Medulla oblongata (tissue), 1 donor: ENCODE measurements at regions not wholly inside any gene's neighbourhood (a gene's known extent, or its start where the extent isn't known, plus 50 kb on each side); places are given as distances from the start of the nearest gene placed in this dataset.

Experiments
- DNase-seq: peaks from one replicate; pipeline ENCODE4 v3.0.0-alpha.2; 2015; ENCODE audit errors: extremely low spot score

GRCh38 chr2:6264198-6264597, 572.0 kb downstream of the SOX11 start:
- no peak for DNase-seq

GRCh38 chr2:6281524-6281923, 584.2 kb downstream of the CMPK2 start:
- DNase-seq = no peak

DNA sequence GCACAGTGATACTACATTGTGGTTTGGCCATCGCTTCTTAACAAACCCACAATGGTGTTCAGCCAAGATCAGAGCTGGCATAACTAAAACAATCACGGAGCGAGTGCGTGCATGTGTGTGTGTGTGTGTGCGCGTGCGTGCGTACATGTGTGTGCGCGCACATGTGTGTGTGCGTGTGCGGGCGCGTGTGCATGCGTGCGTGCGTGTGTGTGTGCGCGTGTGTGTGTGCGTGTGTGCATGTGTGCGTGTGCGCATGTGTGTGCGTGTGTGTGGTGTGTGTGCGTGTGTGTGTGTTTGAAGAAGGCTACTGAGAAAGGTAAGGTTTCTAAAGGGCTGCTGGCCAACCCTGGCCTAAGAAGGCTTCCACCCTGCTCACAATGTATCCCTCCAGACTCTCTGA, 582.4 kb downstream of the CMPK2 start:
- no peak for DNase-seq

DNA sequence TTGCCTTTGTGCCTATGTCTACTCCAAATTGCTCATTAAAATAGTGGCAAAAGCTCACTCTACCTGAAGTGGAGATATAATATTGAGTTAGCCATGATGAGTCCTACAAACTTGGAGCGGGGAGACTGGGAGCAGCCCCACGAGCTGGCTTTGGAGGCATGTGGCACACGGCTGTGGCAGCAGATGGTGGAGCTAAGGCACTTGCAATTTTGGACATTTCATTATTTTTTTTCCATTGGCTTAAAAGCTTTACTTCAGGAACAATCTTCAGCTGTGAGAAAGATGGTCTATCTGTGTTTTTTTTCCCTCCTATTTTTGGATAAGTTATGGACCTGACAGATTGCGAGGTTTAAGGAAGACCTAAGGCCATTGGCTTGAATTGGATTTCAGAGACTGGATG, 578.3 kb downstream of the CMPK2 start:
- no peak for DNase-seq

GRCh38 chr2:6288791-6289190, 576.9 kb downstream of the CMPK2 start:
- DNase-seq = no peak

DNA sequence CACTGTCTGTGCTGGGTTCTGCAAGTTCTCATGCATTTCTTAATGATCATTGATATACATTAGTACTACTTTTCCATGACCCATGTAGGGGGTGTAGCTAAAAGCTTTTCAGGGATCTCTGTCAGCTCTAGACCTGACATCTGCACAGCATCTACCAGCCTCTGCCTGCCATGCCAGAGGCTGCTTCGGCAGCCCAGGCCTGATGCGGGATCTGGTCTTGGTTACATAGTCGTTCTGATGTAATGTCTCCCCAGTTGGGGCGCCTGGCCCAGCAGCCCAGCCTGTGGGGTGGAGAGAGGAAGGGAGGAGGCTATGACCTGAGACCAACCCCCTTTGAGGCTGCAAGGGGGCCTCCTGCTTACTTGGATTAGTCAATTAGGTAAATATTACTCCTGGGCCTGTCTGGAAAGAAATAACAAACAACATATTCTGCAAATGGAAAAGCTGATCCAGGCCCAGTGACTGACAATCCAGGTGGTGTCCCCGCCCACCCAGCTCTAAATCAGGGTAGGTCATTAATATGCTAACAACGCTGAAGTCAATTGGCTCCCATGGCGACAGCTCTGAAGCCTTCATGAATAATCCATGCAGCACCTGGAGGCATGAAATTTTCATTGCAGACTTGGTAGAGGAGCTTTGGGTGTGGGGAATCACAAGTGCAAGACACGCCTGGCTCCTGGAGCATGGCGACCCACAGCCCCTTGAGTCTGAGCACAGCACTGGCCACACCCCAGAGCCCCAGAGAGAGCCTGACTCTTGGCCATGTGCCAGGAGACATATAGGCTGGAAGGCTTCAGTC, 575.3 kb downstream of the CMPK2 start:
- no peak for DNase-seq

DNA sequence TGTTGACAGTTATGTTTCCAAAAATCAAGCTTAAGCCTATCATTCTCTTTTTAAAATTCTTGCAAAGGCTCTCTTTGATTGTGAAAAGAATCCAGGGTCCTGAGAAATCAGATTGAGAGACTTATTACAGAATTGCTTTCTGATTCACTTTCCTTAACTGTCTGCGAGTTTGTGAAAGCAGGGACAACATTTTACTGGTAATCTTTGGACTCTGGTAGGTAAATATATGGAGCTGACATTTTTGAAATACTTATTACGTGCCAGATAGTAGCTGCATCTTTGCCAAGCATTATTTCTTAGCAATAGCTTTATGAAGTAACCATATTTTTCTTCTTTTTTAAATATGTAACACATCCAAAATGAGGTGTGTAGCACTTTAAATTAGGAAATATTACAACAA, 570.9 kb downstream of the CMPK2 start:
- no peak for DNase-seq

GRCh38 chr2:6297238-6297637, 568.5 kb downstream of the CMPK2 start:
- no peak for DNase-seq

- no peak for DNase-seq
Observed at GRCh38 chr2:6301426-6301825, 564.3 kb downstream of the CMPK2 start.

DNA sequence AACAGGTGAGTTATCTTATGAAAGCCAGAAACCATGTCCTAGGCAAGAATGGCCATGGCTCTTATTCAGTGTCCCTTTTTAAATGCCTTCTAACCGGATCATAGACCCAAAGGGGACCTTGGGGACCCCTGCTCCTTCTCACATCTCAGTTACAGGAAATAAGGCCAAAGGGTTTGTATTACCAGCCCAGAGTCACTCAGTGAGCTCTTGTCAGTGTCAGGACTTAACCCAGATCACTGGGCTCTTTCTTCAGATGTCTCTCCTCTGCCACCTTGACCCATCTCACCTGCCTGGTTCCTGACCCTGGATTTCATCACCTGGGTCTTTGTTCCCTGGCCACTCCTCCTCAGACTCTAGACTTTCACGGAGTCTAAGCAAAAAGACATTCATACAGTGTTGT, 556.7 kb downstream of the CMPK2 start:
- no peak for DNase-seq

- DNase-seq = no peak
Observed at GRCh38 chr2:6309415-6310255, 556.1 kb downstream of the CMPK2 start.

GRCh38 chr2:6310256-6311215, 555.2 kb downstream of the CMPK2 start:
- no peak for DNase-seq

- DNase-seq = no peak
Observed at GRCh38 chr2:6312367-6312766, 553.3 kb downstream of the CMPK2 start.

- no peak for DNase-seq
Observed at GRCh38 chr2:6314218-6314960, 551.3 kb downstream of the CMPK2 start.

DNA sequence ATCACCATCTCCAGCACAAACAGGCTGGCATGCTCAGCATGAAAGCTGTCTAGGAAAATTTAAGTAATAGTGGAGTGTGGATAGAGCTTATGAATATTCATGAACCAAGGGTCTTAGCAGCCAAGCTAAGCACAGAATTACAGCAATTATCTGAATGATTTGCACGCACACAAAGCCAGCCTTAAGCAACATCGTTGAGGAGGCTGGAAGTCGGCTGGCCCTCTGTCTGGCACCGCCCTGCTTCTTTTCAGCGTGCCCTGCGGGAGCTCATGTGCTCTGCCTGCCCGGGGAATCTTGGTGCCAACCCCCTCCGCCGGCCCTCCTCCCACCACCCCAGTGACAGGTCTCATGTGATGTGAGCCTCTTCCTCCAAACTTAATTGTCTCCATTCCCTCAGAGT, 540.1 kb downstream of the CMPK2 start:
- DNase-seq = no peak

DNA sequence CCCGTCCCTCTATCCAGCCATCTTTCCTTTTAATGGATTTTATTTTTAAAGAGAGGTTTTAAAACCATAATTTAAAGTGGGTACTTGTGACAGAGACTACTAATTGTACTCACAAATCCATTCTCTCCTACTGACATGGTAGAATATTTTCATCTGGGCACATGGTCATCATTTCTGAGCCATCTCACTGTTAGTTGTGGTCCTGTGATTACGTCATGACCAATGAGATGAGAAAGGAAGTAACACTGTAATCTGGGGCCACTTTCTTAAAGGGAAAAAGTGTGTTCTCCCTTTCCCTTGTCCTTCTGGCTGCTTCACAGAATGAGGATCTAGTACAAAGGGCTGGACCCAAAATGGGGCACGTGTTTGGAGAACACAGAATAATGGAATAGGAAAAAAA, 538.7 kb downstream of the CMPK2 start:
- DNase-seq = no peak

DNA sequence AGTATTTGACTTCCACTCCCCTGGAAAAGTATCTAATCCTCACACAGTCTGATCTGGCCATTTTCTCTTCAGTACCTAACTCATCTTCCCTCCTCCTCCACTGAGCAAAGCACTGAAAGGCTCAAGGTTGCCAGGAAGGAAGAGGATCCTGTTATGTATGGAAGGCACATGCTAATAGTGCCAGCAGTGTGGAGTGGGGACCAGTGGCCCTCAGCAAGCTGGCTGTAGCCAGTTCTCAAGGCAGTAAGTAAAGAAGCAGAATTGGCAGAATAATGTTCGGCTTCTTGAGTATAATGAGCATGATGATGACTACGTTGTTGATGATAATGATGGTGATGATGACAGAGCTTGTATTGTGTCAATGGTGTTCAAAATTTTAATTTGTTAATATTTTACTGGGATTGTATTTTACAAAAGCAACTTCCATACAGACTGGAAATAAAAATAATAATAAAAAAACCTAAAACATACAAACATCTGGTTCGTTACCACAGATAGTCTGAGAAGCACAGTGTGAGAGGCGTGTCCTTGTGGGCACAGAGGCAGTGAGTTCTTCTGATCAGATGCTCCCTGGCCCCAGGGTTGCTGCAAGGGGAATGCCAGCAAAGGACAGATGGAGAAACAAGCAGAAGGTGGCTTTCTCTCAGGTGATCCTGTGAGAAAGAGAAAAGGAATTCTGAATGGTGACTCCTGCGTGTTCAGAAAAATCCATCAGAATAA, 528.8 kb downstream of the CMPK2 start:
- no peak for DNase-seq

DNA sequence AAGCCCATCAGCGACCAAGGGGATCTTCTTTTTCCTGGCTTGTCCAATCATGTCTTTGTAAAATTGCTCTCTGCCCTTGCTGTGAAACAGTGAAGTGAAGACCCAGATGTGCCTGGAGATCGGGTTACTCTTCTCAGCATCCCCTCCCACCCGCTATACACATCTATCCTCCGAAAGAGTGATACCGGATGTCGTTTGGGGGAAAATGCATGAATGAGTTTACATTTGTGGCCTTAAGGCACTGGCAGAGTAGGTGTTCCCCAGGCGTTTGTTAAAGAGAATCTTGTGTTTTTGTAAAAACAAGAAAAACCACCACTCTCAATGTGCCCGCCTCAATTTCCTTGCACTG, 528.3 kb downstream of the CMPK2 start:
- DNase-seq = no peak

- DNase-seq = no peak
Observed at GRCh38 chr2:6341588-6342129, 524.0 kb downstream of the CMPK2 start.

DNA sequence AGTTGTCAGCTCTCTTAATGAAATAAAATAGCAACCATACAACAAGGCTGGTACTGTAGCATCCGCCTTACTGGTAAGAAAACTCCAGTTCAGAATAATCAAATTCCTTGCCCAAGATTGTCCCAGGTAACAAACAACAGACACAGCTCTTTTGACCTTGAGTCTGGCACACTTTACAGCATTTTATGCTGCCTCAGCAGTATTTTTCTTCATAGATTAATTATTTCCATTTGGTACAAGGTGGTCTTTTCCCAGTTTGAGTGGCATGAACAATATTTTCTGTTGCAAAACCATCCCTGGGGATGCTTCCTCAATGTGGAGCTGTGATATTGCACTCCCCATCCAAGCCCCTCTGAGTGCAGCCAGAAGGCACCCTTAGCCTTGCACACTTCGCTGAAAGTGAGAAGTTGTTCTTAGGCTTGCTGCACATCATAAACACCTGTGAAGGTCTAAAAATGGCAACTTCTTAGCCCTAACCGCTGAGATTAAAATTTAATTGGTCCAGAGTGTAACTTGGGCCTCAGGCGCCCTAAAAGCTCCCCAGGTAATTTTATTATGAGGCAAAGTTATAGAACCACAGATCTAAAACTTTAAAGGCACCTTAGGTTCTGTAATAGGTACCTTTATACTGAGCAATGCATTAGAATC, 523.3 kb downstream of the CMPK2 start:
- DNase-seq = no peak
